ENCODE measurements at regions not wholly inside any gene's neighbourhood (a gene's known extent, or its start where the extent isn't known, plus 50 kb on each side); places are given as distances from the start of the nearest gene placed in this dataset.

- Histone ChIP-seq H3K9me3 (no peaks in the 10 kb centered on the region), H3K27me3 (no peaks in the 10 kb centered on the region), H3K36me3 (no peaks in the 10 kb centered on the region), H3K4me1 (peaks cover 9% of the 10 kb centered on the region), H3K27ac (no peak overlapping the region), H3K4me3 (no peak overlapping the region)
- WGBS, result 63% methylated on average over 1 of the region's 1 CpG
- no peak for DNase-seq (ENCODE audit: low spot score in 2 of 2)
- TF ChIP-seq POLR2AphosphoS5 (IDR thresholded peaks at IDR 0.05) (no peak), EP300 (IDR thresholded peaks at IDR 0.05) (no peak), CTCF (IDR thresholded peaks at IDR 0.05) (no peak), POLR2A (IDR thresholded peaks at IDR 0.05) (no peak)
Observed at GRCh38 chr10:78335371-78335690, 301.7 kb downstream of the RPS24 start.

- Histone ChIP-seq H3K36me3 (no peaks in the 10 kb centered on the region), H3K27me3 (no peaks in the 10 kb centered on the region), H3K27ac (no peak overlapping the region), H3K4me3 (no peak overlapping the region), H3K4me1 (peaks cover 9% of the 10 kb centered on the region), H3K9me3 (no peaks in the 10 kb centered on the region)
- 35% methylated on average over 2 of the region's 5 CpGs for WGBS
- DNase-seq (ENCODE audit: low spot score in 2 of 2), result no peak
- TF ChIP-seq POLR2AphosphoS5 (IDR thresholded peaks at IDR 0.05) (no peak), POLR2A (IDR thresholded peaks at IDR 0.05) (no peak), EP300 (IDR thresholded peaks at IDR 0.05) (no peak), CTCF (IDR thresholded peaks at IDR 0.05) (no peak)
Observed at GRCh38 chr10:78335691-78336401, 302.2 kb downstream of the RPS24 start.

GRCh38 chr10:78336402-78336791, 302.7 kb downstream of the RPS24 start:
- H3K27me3 ChIP-seq, result no peaks in the 10 kb centered on the region
- TF ChIP-seq POLR2AphosphoS5 (IDR thresholded peaks at IDR 0.05) (no peak), POLR2A (IDR thresholded peaks at IDR 0.05) (no peak), EP300 (IDR thresholded peaks at IDR 0.05) (no peak), CTCF (IDR thresholded peaks at IDR 0.05) (no peak)
- 17% methylated on average over 1 of the region's 2 CpGs for whole genome bisulfite sequencing
- DNase-seq (ENCODE audit: low spot score in 2 of 2), result no peak
- no peaks in the 10 kb centered on the region for H3K9me3 ChIP-seq
- H3K36me3 ChIP-seq, result no peaks in the 10 kb centered on the region
- H3K4me1 ChIP-seq, result peaks cover 5% of the 10 kb centered on the region
- no peak overlapping the region for H3K27ac ChIP-seq
- H3K4me3 ChIP-seq, result no peak overlapping the region

- no peak for DNase-seq (ENCODE audit: low spot score in 2 of 2)
- no peak overlapping the region for H3K27ac ChIP-seq
- no peak overlapping the region for H3K4me3 ChIP-seq
- H3K36me3 ChIP-seq, result no peaks in the 10 kb centered on the region
- no peaks in the 10 kb centered on the region for H3K9me3 ChIP-seq
- TF ChIP-seq POLR2A (IDR thresholded peaks at IDR 0.05) (no peak), CTCF (IDR thresholded peaks at IDR 0.05) (no peak), POLR2AphosphoS5 (IDR thresholded peaks at IDR 0.05) (no peak), EP300 (IDR thresholded peaks at IDR 0.05) (no peak)
- WGBS, result 93% methylated on average over 4 of the region's 4 CpGs
- no peaks in the 10 kb centered on the region for H3K4me1 ChIP-seq
- no peaks in the 10 kb centered on the region for H3K27me3 ChIP-seq
Observed at GRCh38 chr10:78337016-78337415, 303.4 kb downstream of the RPS24 start.

GRCh38 chr10:78337646-78338391, 304.2 kb downstream of the RPS24 start:
- peak in 1 of 2 donors; percentile 59 for DNase-seq (ENCODE audit: low spot score in 2 of 2)
- no peaks in the 10 kb centered on the region for H3K36me3 ChIP-seq
- 80% methylated on average over 10 of the region's 10 CpGs for WGBS
- no peaks in the 10 kb centered on the region for H3K4me1 ChIP-seq
- no peak for TF ChIP-seq POLR2A (IDR thresholded peaks at IDR 0.05)
- TF ChIP-seq POLR2AphosphoS5 (IDR thresholded peaks at IDR 0.05), result no peak
- TF ChIP-seq CTCF (IDR thresholded peaks at IDR 0.05), result no peak
- TF ChIP-seq EP300 (IDR thresholded peaks at IDR 0.05), result no peak
- no peaks in the 10 kb centered on the region for H3K27me3 ChIP-seq
- no peaks in the 10 kb centered on the region for H3K9me3 ChIP-seq
- H3K27ac ChIP-seq, result no peak overlapping the region
- H3K4me3 ChIP-seq, result no peak overlapping the region

Measured in suprapubic skin (tissue), 4 donors.